ENCODE measurements at regions not wholly inside any gene's neighbourhood (a gene's known extent, or its start where the extent isn't known, plus 50 kb on each side); places are given as distances from the start of the nearest gene placed in this dataset.

DNA sequence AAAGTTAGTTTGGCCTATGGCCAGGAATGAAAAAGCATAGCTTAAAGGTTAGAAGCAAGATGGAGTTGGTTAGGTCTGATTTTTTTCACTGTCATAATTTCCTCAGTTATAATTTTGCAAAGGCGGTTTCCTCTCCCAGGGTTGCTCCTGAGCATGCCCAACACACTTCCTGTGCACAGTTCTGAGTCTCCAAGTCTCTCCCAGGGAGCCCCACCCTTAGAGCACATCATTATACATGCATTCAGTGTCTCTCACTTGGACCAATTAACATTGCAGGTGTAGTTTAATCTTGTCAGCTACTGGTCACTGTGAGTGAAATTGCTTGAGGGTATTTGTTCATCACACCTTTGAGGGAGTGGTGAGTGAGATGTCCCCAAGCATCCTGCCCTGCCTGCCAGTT lies 96.0 kb upstream of the ATP10A start:
- DNase-seq (ENCODE audit: low read depth): no peak

DNA sequence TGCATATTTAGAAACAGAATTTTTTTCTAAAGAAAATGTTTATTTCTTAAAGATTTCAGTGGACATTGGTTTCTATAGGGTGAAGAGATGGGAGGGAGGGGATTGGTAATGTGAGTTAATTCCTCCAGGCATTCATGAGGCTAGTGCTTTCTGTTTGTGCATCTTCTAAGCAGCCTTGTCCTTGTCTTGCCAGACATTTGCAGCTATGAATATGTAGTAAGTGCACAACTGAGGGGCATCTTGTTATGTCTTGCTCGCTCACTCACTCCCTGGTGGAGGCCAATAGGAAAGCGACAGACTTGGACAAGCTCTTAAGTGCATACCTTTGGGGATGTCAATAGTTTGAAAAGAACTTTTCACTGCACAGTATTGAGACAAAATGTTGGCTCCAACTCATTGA lies 92.5 kb upstream of the ATP10A start:
- DNase-seq (ENCODE audit: low read depth): no peak

DNA sequence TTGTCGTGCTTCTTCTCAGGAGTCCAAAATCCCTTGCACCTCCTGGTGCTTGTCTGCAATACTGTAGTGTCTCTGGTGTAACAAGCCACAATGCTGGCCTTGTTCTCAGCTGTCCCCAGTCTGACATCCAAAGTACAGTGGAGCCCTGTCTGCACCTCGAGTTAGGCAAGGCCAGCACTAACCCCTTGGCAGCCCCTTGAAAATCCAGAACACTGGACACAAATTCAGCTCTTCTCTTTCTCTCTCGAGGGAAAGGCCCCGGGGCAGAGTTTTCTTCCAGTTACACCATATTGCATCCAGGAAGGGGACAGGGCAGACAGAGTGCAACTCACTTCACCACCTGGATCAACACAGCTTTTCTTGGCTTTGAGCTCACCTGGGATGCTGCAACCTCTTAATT lies 91.3 kb upstream of the ATP10A start:
- no peak for DNase-seq (ENCODE audit: low read depth)

DNA sequence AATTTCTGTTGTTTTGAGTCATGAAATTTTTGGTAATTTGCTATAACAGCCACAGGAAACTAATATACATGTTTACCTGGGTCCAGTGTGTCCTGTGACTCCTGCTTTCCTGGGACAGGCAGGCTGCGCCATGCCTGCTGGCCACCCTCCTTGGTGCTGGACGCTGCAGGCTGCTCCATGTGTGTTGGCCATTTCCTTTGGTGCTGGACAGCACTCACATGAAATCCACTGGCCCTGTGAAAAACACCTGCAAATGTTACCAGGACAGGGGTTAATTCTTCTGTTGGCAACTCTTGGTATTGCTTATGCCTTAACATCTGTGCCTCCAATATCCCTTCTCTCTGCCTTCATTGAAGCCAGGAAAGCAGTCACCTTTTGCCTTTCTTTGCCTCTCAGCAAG lies 86.9 kb upstream of the ATP10A start:
- no peak for DNase-seq (ENCODE audit: low read depth)

DNA sequence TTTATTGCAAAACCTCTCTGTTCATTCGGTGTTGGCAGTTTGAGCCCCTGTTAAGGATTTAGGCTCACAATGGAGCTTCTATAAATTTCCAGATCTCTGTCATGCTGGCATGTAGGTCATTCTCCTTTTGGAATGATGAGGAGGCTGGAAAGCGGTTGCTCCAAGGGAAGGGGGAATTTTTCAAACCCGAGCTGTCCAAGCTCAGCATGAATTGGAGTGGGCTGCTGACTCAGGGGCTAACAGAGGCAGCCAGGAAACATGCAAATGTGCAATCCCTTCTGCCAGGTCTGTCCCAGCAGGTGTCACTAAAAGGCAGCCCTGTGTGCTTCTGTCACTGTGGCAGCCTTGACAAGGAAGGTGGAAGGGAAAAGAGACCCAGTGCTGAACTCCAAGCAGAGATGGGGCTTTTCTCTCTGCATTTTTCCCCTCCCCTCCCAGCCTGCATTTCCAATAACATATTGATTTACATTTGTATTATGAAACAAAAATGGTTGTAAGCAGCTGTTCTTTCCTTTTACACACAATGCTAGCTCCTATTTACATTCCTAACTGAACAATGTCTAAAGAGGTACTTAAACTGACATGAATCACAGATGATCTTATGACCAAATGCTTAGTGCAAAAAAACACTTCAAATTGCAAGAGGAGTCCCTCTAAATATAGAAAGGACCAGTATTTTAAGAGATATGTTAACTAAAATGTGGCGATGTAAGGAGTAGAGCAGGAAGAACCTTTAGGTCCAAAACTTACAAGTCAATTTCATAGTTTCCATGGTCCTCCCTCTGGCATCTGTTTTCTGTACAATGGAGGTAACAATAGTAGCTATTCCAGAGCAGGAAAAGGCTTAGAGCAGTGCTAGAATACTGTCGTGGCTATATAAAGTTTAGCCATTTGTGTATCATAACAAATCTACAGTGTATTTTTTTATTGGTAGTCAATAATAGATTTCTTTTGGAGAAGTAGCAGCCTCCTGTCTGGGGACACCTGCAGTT lies 84.5 kb upstream of the ATP10A start:
- peak; percentile 68 for DNase-seq (ENCODE audit: low read depth)

DNA sequence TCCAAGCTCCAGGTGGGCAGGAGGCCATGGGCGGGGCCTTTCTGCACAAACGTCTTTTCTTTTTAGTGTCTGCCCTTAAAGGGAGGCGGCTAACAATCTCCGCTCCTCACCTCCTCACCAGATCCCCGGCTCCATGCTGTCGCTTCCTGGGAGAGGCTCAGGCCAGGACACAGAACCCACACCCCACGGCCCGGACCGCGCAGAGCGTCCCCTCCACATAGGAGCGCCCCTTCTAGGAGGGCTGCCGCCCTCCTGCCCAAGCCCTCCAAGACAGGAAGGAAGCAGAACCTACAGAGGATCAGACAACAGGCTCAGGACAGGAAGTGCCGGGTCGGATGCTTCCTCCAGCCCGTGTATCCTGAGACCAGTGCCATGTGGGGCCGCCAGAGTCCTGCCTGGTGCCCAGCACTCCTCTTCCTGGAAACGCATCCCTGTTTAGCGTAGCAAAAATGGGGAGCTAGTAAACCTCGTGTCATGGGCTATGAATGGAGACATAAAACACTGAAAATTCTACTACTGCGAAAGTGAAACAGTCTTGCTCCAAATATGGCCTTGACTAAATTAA lies 83.2 kb upstream of the ATP10A start:
- DNase-seq (ENCODE audit: low read depth): no peak

DNA sequence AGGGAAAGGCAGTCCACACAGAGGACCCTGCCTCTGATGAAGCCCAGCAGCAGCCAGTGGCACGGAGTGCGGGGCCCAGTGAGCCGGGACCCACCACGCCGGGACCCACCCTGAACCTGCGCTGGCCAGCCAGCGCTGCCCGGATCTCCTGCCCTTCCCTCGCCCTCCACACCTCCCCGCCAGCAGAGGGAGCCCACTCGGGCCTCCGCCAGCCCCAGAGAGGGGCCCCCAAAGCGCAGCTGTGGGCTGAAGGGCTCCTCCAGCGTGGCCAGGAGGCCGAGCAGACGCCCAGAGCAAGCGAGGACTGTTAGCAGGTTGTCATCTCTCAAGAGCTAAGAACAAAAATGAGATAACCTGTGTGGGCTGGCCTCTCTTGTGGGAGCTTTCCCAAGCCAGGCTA lies 81.3 kb upstream of the ATP10A start:
- no peak for DNase-seq (ENCODE audit: low read depth)

DNA sequence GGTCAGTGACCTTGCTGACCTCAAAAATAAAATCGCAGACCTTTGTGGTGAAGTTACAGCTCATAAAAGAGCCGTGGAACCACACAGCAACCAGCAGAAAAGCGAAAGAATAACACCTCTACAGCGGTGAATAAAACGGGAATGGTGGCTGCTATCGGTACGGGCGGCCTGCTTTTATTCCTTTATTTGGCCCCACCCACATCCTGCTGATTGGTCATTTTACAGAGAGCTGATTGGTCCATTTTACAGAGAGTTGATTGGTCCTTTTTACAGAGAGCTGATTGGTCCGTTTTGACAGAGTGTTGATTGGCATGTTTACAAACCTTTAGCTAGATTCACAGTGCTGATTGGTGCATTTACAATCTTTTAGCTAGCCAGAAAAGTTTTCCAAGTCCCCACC lies 80.7 kb upstream of the ATP10A start:
- DNase-seq (ENCODE audit: low read depth): no peak

DNA sequence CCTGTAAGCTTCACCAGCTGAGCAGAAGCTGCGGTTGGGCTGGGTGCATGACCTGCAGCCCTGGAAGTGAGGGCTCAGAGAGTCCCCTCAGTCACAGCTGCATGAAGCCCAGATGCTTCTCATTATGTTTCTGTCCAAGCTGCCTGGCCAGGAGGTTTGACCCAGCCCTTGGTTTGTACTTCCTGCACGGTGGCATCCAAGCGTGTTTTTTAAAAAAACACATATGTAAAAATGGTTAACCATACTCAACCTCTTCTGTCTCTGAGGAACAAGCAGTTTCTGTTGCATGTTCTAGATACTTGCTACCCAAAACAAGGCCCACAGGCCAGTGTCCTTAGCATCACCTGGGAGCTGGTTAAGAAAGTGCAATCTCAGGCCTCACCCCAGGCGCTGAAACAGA lies 76.0 kb upstream of the ATP10A start:
- DNase-seq (ENCODE audit: low read depth): peak; percentile 36

DNA sequence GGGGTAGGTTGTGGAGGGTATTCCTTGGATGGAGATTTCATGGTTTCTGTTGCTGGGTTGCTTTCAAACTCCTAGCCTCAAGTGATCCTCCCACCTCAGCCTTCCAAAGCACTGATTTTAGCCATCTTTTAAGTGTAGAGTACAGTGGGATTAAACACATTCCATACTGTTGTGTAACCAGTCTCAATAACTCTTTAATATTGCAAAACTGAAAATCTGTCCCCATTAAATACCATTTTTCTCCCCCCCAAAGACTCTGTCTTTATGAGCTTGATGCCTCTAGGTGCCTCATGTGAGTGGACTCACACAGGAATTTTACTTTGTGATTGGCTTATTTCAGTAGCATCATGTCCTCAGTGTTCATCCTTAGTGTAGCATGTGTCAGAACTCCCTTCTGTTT lies 74.7 kb upstream of the ATP10A start:
- peak; percentile 30 for DNase-seq (ENCODE audit: low read depth)

DNA sequence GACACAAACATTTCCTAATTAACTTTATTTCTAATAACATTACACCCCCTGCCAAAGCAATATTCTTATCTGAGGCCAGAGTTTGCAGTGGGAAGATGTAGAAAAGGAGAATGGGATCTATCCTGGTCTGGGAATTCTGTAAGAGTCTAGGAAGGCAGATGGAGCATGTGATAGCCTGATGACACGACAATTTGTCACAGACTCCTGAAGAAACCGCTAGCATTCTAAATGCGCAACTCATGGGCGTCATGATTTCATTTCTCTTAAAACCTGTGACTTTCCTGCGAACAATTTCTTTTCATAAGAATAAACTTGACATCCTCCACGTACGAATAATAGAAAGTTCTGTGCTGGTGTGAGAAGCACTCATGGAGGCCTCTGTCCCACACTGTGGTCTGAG lies 72.9 kb upstream of the ATP10A start:
- peak; percentile 9 for DNase-seq (ENCODE audit: low read depth)

DNA sequence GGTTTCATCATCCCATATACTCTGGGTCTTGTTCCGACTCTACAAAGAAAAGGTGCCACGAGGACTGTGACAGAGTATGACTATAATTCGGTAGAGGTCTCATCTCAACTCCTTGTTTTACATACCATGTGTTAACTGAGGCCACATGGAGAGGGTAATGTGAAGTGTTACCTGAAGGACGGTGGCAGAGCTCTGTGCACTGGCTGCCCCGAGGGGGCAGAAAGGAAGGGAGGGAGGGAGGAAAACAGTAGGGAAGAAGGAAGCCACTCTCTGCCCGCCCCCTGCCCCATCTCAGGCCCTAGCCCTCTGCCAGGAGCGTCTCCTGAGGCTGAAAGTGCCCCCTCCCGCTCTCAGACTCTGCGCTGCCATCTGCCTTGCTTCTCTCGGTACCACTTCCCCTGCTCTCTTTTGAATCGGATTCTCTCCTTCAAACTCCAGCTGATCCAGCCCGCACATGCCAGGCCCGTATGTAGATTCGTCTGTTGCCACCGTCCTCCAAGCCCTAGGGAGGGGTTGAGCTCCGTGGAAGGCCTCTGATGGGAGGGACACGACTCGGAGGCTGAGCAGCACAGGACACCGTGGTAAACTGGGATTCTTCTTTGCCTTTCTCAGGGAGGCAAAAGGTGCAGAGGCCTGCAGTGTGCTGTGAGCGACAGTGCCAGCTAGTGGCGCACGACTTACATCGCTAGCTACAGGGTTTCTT lies 70.5 kb upstream of the ATP10A start:
- peak; percentile 90 for DNase-seq (ENCODE audit: low read depth)

DNA sequence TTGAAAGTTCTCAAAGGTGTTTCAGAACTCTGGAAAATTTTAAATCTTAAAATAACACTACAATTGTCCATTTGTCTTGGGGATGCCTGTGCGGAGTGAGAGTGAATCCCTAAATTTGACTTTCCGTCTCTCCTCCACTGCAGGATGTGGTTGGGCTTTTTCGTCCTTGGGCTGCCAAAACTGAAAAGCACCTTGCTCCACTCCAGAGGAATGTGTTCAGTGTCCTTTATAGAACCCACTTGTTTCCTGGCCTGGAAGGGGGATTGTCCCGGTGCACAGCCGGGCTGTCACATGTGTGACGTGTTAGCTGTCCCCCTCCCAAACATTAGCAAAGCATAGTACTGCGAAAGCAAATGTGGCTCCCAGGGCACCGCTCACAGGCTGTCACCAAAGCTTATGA lies 69.6 kb upstream of the ATP10A start:
- DNase-seq (ENCODE audit: low read depth): no peak

DNA sequence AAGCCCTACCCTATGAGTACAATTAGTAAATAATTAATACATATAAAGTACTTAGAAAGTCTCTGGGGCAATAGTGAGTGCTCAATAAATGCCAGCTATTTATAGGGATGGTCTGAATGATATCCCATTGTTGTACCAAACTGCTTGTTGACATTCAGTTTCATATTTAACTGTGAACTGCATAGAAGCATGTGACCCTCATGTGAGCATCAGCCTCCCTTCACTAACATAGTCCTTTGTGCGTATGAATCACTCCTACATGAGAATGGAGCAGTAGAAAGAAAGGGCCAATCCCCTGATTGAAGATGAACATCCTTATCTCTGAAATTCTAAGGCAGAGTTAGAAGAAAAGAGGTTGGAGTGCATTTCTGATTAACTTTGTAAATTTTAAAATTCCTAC lies 68.7 kb upstream of the ATP10A start:
- peak; percentile 10 for DNase-seq (ENCODE audit: low read depth)

DNA sequence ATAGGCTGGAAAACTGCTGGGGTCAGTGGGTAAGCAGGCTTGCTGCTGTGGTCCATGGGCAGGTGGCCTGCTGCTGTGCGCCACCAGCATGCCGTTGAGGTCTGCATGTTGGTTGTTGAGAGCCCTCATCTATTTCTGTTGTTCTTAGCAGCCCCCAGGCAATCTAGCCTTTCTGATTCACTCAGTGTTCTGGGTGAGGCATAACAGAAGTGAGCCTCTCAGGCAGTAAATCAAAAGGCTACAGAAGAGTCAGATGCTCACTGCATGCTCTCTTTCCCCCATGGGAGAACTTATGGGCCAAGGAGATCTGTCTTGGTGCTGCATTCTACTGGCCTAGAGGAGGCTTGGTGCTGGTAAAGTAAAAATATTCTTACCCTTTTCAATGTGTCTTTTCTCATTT lies 67.8 kb upstream of the ATP10A start:
- peak; percentile 40 for DNase-seq (ENCODE audit: low read depth)

Data from EH (cell line).